ENCODE measurements at regions not wholly inside any gene's neighbourhood (a gene's known extent, or its start where the extent isn't known, plus 50 kb on each side); places are given as distances from the start of the nearest gene placed in this dataset.

DNA sequence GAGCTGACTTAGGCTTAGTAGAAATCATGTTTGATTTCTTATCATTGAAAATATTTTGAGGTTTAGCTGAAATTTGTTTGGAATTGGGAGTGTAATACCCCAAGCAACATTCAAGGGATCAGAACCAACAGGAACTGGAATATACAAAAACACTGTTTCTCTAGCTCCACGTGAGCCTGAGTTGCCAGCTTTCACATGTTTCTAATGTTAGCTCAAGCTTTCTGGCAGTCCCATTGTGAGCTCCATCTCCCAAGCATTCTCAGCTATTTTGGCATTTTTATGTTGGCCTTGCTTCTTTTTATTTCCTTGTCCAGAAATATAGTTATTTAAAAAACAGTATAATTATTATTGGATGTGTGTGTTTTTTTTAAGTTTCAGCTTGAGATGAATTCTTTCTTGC lies 427.1 kb upstream of the DPH6 start:
- Histone ChIP-seq H3K27ac (no peak overlapping the region), H3K4me3 (no peak overlapping the region), H3K4me1 (no peaks in the 10 kb centered on the region), H3K9me3 (no peaks in the 10 kb centered on the region), H3K27me3 (no peaks in the 10 kb centered on the region), H3K36me3 (no peaks in the 10 kb centered on the region)
- TF ChIP-seq, protein P1, sequence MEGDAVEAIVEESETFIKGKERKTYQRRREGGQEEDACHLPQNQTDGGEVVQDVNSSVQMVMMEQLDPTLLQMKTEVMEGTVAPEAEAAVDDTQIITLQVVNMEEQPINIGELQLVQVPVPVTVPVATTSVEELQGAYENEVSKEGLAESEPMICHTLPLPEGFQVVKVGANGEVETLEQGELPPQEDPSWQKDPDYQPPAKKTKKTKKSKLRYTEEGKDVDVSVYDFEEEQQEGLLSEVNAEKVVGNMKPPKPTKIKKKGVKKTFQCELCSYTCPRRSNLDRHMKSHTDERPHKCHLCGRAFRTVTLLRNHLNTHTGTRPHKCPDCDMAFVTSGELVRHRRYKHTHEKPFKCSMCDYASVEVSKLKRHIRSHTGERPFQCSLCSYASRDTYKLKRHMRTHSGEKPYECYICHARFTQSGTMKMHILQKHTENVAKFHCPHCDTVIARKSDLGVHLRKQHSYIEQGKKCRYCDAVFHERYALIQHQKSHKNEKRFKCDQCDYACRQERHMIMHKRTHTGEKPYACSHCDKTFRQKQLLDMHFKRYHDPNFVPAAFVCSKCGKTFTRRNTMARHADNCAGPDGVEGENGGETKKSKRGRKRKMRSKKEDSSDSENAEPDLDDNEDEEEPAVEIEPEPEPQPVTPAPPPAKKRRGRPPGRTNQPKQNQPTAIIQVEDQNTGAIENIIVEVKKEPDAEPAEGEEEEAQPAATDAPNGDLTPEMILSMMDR (IDR thresholded peaks at IDR 0.05) = no peak
- TF ChIP-seq POLR2A (IDR thresholded peaks at IDR 0.05) = no peak
- WGBS, 2 donors = 33% methylated on average over 1 of the region's 1 CpG
- DNase-seq = no peak
- intact Hi-C loops (cut with DNase I) = no loop called here

DNA sequence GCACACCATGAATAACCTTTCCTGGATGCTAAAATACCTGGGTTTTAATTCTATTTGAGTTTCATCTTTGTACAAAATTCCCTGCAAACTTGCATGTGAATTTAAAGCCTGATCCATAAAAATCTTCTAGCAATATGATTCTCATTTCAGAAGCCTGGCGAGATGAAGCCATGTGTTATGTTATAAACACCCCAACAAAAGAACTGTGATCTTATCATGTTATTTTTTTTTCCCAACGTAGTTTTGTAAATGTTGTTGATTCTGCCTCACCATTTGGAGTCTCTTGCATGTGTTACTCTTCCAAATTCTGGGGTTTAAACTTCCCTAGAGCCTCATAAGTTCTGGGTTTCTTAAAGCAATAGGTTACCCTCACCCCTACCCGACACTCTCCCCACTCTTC lies 428.1 kb upstream of the DPH6 start:
- WGBS, 2 donors = 53 to 72% methylated on average over 3 of the region's 3 CpGs
- H3K4me1 ChIP-seq = no peaks in the 10 kb centered on the region

DNA sequence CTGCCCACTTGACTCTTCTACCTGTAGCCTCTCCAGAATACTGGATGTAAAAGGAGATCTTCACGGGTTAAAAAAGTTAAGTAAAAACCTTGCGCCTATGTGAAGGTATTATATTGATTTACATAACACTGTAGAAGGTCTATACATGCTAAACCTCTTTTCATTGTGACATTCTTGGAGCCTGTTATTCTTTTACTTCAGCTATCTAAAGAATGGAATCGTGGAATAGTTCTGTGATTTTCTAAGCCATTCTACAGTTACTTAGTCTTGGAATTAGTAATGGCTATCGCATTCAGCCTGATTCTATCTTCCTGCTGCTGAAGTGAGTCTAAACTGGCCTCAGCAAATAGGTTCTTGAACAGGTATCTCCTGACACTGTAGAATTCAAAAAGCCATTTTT lies 430.0 kb upstream of the DPH6 start:
- WGBS, 2 donors = 79 to 84% methylated on average over 4 of the region's 4 CpGs
- no peaks in the 10 kb centered on the region for H3K4me1 ChIP-seq
- H3K27ac ChIP-seq = no peak overlapping the region
- no peaks in the 10 kb centered on the region for H3K36me3 ChIP-seq
- H3K27me3 ChIP-seq = no peaks in the 10 kb centered on the region
- TF ChIP-seq, protein P1 (IDR thresholded peaks at IDR 0.05) = no peak
- no peak for TF ChIP-seq POLR2A (IDR thresholded peaks at IDR 0.05)
- intact Hi-C loops (cut with DNase I) = no loop called here
- DNase-seq = no peak
- H3K4me3 ChIP-seq = no peak overlapping the region
- no peaks in the 10 kb centered on the region for H3K9me3 ChIP-seq

More for the DNA sequence above, 428.1 kb upstream of the DPH6 start:
- Histone ChIP-seq H3K27ac (no peak overlapping the region), H3K36me3 (no peaks in the 10 kb centered on the region), H3K9me3 (no peaks in the 10 kb centered on the region), H3K27me3 (no peaks in the 10 kb centered on the region), H3K4me3 (no peak overlapping the region)
- intact Hi-C loops (cut with DNase I) = no loop called here
- DNase-seq = no peak
- no peak for TF ChIP-seq POLR2A (IDR thresholded peaks at IDR 0.05)
- TF ChIP-seq, protein P1 (IDR thresholded peaks at IDR 0.05) = no peak

DNA sequence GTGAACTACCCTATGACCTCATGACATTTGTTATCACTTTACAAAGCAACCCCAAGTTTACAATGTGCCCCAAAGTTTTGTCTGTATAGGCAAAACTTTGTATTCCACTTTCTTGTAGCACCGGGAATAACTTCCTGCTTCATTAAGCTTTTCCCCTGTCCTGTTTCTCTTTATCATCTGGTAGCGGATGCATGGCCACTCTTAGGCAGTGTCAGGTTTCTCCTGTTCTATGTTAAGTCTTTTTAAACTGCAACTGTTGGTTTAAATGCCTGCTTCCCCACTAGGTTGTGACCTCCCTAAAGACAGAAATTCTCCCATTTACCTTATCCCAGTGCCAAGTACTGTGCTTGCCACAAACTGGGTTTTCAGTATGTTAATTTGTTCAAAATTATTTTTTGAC lies 433.6 kb upstream of the DPH6 start:
- Histone ChIP-seq H3K27ac (no peak overlapping the region), H3K4me1 (no peaks in the 10 kb centered on the region), H3K36me3 (no peaks in the 10 kb centered on the region), H3K9me3 (no peaks in the 10 kb centered on the region), H3K27me3 (no peaks in the 10 kb centered on the region), H3K4me3 (no peak overlapping the region)
- intact Hi-C loops (cut with DNase I) = no loop called here
- no peak for DNase-seq
- TF ChIP-seq, protein P1 (IDR thresholded peaks at IDR 0.05) = no peak
- TF ChIP-seq POLR2A (IDR thresholded peaks at IDR 0.05) = no peak
- 66 to 74% methylated on average over 2 of the region's 2 CpGs for WGBS, 2 donors

DNA sequence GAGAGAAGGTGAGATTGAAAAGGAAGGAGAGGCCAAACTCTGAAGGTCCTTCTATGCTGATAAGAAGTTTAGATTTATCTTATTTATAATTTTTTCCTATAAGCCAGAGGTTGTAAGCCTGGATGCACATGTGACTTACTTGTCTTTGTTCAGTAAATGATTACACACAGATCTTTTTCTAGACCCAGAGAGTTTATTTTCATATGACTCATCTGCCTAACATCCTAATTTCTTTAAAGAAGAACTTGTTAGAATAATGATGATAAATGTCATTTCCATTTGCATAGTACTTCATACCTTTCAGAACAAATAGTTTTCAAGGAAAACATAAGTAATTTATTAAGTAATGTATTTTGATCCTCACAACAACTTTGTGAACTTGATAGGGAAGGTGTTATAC lies 434.8 kb upstream of the DPH6 start:
- no peak for DNase-seq
- intact Hi-C loops (cut with DNase I) = no loop called here
- Histone ChIP-seq H3K36me3 (no peaks in the 10 kb centered on the region), H3K27me3 (no peaks in the 10 kb centered on the region), H3K27ac (no peak overlapping the region), H3K9me3 (no peaks in the 10 kb centered on the region), H3K4me3 (no peak overlapping the region), H3K4me1 (no peaks in the 10 kb centered on the region)
- TF ChIP-seq, protein P1 (IDR thresholded peaks at IDR 0.05) = no peak
- TF ChIP-seq POLR2A (IDR thresholded peaks at IDR 0.05) = no peak

Measured in esophagus squamous epithelium (tissue), 5 donors.